Suprapubic skin (tissue), 3 donors: ENCODE measurements at regions not wholly inside any gene's neighbourhood (a gene's known extent, or its start where the extent isn't known, plus 50 kb on each side); places are given as distances from the start of the nearest gene placed in this dataset.

ENCODE experiments used
- CTCF ChIP-seq, 2 donors: fragments of 200-600 bp in 1 of 2; fragments of 450-650 bp in 1 of 2; sonication (generic) in 1 of 2; IDR thresholded peaks; one replicate each; pipeline ENCODE4 v1.5.1; 2016 to 2019; ENCODE audit warnings: antibody characterized with exemption in 2 of 2, mild to moderate bottlenecking in 1 of 2, moderate library complexity in 1 of 2
- EP300 ChIP-seq: sonication (generic); formaldehyde crosslinking; IDR thresholded peaks from one replicate; pipeline ENCODE4 v1.6.1; 2017; ENCODE audit warnings: antibody characterized with exemption

GRCh38 chr9:92173318-92173717, 58.1 kb upstream of the SPTLC1 start:
- no peak for TF ChIP-seq CTCF (IDR thresholded peaks at IDR 0.05)
- no peak for TF ChIP-seq EP300
